Natural killer cell treated with Interleukin-12 subunit alpha and Interleukin-12 subunit beta and Interleukin-15 and Interleukin-18, amount 100 ng/mL, for 72 hours (primary cell): ENCODE measurements at regions not wholly inside any gene's neighbourhood (a gene's known extent, or its start where the extent isn't known, plus 50 kb on each side); places are given as distances from the start of the nearest gene placed in this dataset.

Experiments used
- ATAC-seq, 2 donors: fragments of 150-1000 bp; cut with Tn5 transposase in 1 of 2; sonication (Bioruptor Pico), chemical (Tn5 transposase) in 1 of 2; 2 replicates each; pipeline ENCODE4 v1.10.0; 2021
- DNase-seq: peaks from one replicate; pipeline ENCODE4 v3.0.0; 2022; ENCODE audit warnings: low spot score
- H3K27ac Mint-ChIP-seq, 2 donors: 1 replicate in 1 of 2; 2 replicates in 1 of 2; pipeline ENCODE4 v1.8.0; 2022; ENCODE audit warnings: mixed read lengths in 2 of 2, mild to moderate bottlenecking in 1 of 2, moderate library complexity in 1 of 2
- H3K27me3 Mint-ChIP-seq, 2 donors: 1 replicate in 1 of 2; 2 replicates in 1 of 2; pipeline ENCODE4 v1.8.0; 2022; ENCODE audit warnings: mixed read lengths in 2 of 2
- H3K36me3 Mint-ChIP-seq: one replicate; pipeline ENCODE4 v1.8.0; 2022; ENCODE audit warnings: mixed read lengths
- H3K4me1 Mint-ChIP-seq, 2 donors: 1 replicate in 1 of 2; 2 replicates in 1 of 2; pipeline ENCODE4 v1.8.0; 2022; ENCODE audit warnings: low read depth in 2 of 2, mixed read lengths in 2 of 2, mild to moderate bottlenecking in 1 of 2
- H3K4me3 Mint-ChIP-seq: one replicate; pipeline ENCODE4 v1.8.0; 2022; ENCODE audit warnings: mixed read lengths
- H3K9me3 Mint-ChIP-seq: 2 replicates; pipeline ENCODE4 v1.8.0; 2022; ENCODE audit warnings: mixed read lengths

- no peaks in the 10 kb centered on the region for H3K9me3 Mint-ChIP-seq
- DNase-seq (no peak), ATAC-seq (peak in 1 of 2 donors; percentile 65)
- H3K36me3 Mint-ChIP-seq, result peaks cover 22% of the 10 kb centered on the region
- H3K4me1 Mint-ChIP-seq, result peaks cover 29 to 30% of the 10 kb centered on the region in 2 donors
- peak overlapping the region; percentile 66 to 68 for H3K27ac Mint-ChIP-seq
- peaks cover 0 to 16% of the 10 kb centered on the region in 2 donors for H3K27me3 Mint-ChIP-seq
- peak overlapping the region; percentile 79 for H3K4me3 Mint-ChIP-seq
Observed at GRCh38 chrX:42437211-42437610, 340.8 kb downstream of the PPP1R2C start.

GRCh38 chrX:42434458-42435166 is 343.4 kb downstream of the PPP1R2C start:
- Mint-ChIP-seq H3K4me1 (peaks cover 29 to 30% of the 10 kb centered on the region in 2 donors), H3K27me3 (peaks cover 0 to 19% of the 10 kb centered on the region in 2 donors), H3K4me3 (no peak overlapping the region), H3K27ac (no peak overlapping the region), H3K36me3 (peaks cover 22% of the 10 kb centered on the region), H3K9me3 (no peaks in the 10 kb centered on the region)
- ATAC-seq, result no peak
- no peak for DNase-seq

GRCh38 chrX:42432552-42432951 is 345.4 kb downstream of the PPP1R2C start:
- DNase-seq (no peak), ATAC-seq (no peak)
- H3K27me3 Mint-ChIP-seq, result peaks cover 0 to 18% of the 10 kb centered on the region in 2 donors
- no peak overlapping the region for H3K4me3 Mint-ChIP-seq
- H3K27ac Mint-ChIP-seq, result no peak overlapping the region
- peaks cover 17 to 20% of the 10 kb centered on the region in 2 donors for H3K4me1 Mint-ChIP-seq
- no peaks in the 10 kb centered on the region for H3K9me3 Mint-ChIP-seq
- peaks cover 11% of the 10 kb centered on the region for H3K36me3 Mint-ChIP-seq

GRCh38 chrX:42422961-42423360 is 355.0 kb downstream of the PPP1R2C start:
- H3K4me1 Mint-ChIP-seq, result no peaks in the 10 kb centered on the region
- H3K4me3 Mint-ChIP-seq, result no peak overlapping the region
- H3K9me3 Mint-ChIP-seq, result no peaks in the 10 kb centered on the region
- H3K36me3 Mint-ChIP-seq, result no peaks in the 10 kb centered on the region
- H3K27ac Mint-ChIP-seq, result no peak overlapping the region
- no peak for DNase-seq
- peaks cover 0 to 7% of the 10 kb centered on the region in 2 donors for H3K27me3 Mint-ChIP-seq
- no peak for ATAC-seq

GRCh38 chrX:42420426-42420825 is 357.5 kb downstream of the PPP1R2C start:
- H3K27me3 Mint-ChIP-seq, result peaks cover 0 to 10% of the 10 kb centered on the region in 2 donors
- no peak overlapping the region for H3K27ac Mint-ChIP-seq
- no peaks in the 10 kb centered on the region for H3K9me3 Mint-ChIP-seq
- H3K36me3 Mint-ChIP-seq, result no peaks in the 10 kb centered on the region
- no peak for DNase-seq
- H3K4me1 Mint-ChIP-seq, result no peaks in the 10 kb centered on the region
- no peak for ATAC-seq
- no peak overlapping the region for H3K4me3 Mint-ChIP-seq

GRCh38 chrX:42415636-42416035 is 362.3 kb downstream of the PPP1R2C start:
- H3K36me3 Mint-ChIP-seq, result peaks cover 13% of the 10 kb centered on the region
- DNase-seq (no peak), ATAC-seq (no peak)
- peaks cover 4% of the 10 kb centered on the region for H3K9me3 Mint-ChIP-seq
- H3K27me3 Mint-ChIP-seq, result peaks cover 0 to 10% of the 10 kb centered on the region in 2 donors
- no peak overlapping the region for H3K27ac Mint-ChIP-seq
- peaks cover 0 to 8% of the 10 kb centered on the region in 2 donors for H3K4me1 Mint-ChIP-seq
- H3K4me3 Mint-ChIP-seq, result no peak overlapping the region

GRCh38 chrX:42414057-42414456 is 363.9 kb downstream of the PPP1R2C start:
- H3K27ac Mint-ChIP-seq, result no peak overlapping the region
- no peak overlapping the region for H3K4me3 Mint-ChIP-seq
- H3K27me3 Mint-ChIP-seq, result peaks cover 0 to 6% of the 10 kb centered on the region in 2 donors
- peaks cover 4% of the 10 kb centered on the region for H3K9me3 Mint-ChIP-seq
- H3K4me1 Mint-ChIP-seq, result peaks cover 0 to 18% of the 10 kb centered on the region in 2 donors
- H3K36me3 Mint-ChIP-seq, result peaks cover 13% of the 10 kb centered on the region
- ATAC-seq, result no peak
- DNase-seq, result no peak

- DNase-seq (no peak), ATAC-seq (peak; percentile 64 to 67)
- Mint-ChIP-seq H3K36me3 (peaks cover 8% of the 10 kb centered on the region), H3K9me3 (no peaks in the 10 kb centered on the region), H3K4me3 (peak overlapping the region; percentile 80), H3K4me1 (peaks cover 22 to 37% of the 10 kb centered on the region in 2 donors), H3K27me3 (peaks cover 0 to 8% of the 10 kb centered on the region in 2 donors), H3K27ac (peak overlapping the region; percentile 79 to 80)
Observed at GRCh38 chrX:42399632-42400024, 378.3 kb downstream of the PPP1R2C start.

GRCh38 chrX:42398967-42399631 is 378.9 kb downstream of the PPP1R2C start:
- peaks cover 22 to 37% of the 10 kb centered on the region in 2 donors for H3K4me1 Mint-ChIP-seq
- H3K9me3 Mint-ChIP-seq, result no peaks in the 10 kb centered on the region
- peaks cover 0 to 6% of the 10 kb centered on the region in 2 donors for H3K27me3 Mint-ChIP-seq
- peak overlapping the region; percentile 79 to 80 for H3K27ac Mint-ChIP-seq
- no peak for DNase-seq
- H3K4me3 Mint-ChIP-seq, result peak overlapping the region; percentile 80
- ATAC-seq, result peak; percentile 66 to 77
- peaks cover 5% of the 10 kb centered on the region for H3K36me3 Mint-ChIP-seq

GRCh38 chrX:42396136-42396535 is 381.8 kb downstream of the PPP1R2C start:
- peaks cover 21 to 32% of the 10 kb centered on the region in 2 donors for H3K4me1 Mint-ChIP-seq
- DNase-seq, result no peak
- no peak overlapping the region for H3K27ac Mint-ChIP-seq
- ATAC-seq, result no peak
- peaks cover 5% of the 10 kb centered on the region for H3K36me3 Mint-ChIP-seq
- no peaks in the 10 kb centered on the region for H3K9me3 Mint-ChIP-seq
- peaks cover 0 to 5% of the 10 kb centered on the region in 2 donors for H3K27me3 Mint-ChIP-seq
- H3K4me3 Mint-ChIP-seq, result no peak overlapping the region

GRCh38 chrX:42392846-42393245 is 385.1 kb downstream of the PPP1R2C start:
- no peak for DNase-seq
- no peak overlapping the region for H3K4me3 Mint-ChIP-seq
- no peaks in the 10 kb centered on the region for H3K9me3 Mint-ChIP-seq
- peaks cover 0 to 5% of the 10 kb centered on the region in 2 donors for H3K4me1 Mint-ChIP-seq
- H3K36me3 Mint-ChIP-seq, result peaks cover 5% of the 10 kb centered on the region
- ATAC-seq, result no peak
- H3K27ac Mint-ChIP-seq, result no peak overlapping the region
- peaks cover 0 to 7% of the 10 kb centered on the region in 2 donors for H3K27me3 Mint-ChIP-seq

- Mint-ChIP-seq H3K27me3 (peaks cover 0 to 21% of the 10 kb centered on the region in 2 donors), H3K4me3 (no peak overlapping the region), H3K36me3 (no peaks in the 10 kb centered on the region), H3K4me1 (peaks cover 9 to 11% of the 10 kb centered on the region in 2 donors), H3K9me3 (no peaks in the 10 kb centered on the region), H3K27ac (no peak overlapping the region)
- DNase-seq (no peak), ATAC-seq (no peak)
Observed at GRCh38 chrX:42386681-42387080, 391.3 kb downstream of the PPP1R2C start.

- H3K27ac Mint-ChIP-seq, result no peak overlapping the region
- H3K27me3 Mint-ChIP-seq, result peaks cover 0 to 18% of the 10 kb centered on the region in 2 donors
- ATAC-seq, result no peak
- H3K9me3 Mint-ChIP-seq, result no peaks in the 10 kb centered on the region
- no peak overlapping the region for H3K4me3 Mint-ChIP-seq
- DNase-seq, result no peak
- H3K4me1 Mint-ChIP-seq, result peaks cover 9 to 11% of the 10 kb centered on the region in 2 donors
- no peaks in the 10 kb centered on the region for H3K36me3 Mint-ChIP-seq
Observed at GRCh38 chrX:42385730-42386129, 392.2 kb downstream of the PPP1R2C start.

- ATAC-seq (no peak), DNase-seq (no peak)
- Mint-ChIP-seq H3K4me1 (peaks cover 9 to 11% of the 10 kb centered on the region in 2 donors), H3K27me3 (peaks cover 0 to 17% of the 10 kb centered on the region in 2 donors), H3K27ac (no peak overlapping the region), H3K36me3 (no peaks in the 10 kb centered on the region), H3K9me3 (no peaks in the 10 kb centered on the region), H3K4me3 (no peak overlapping the region)
Observed at GRCh38 chrX:42384956-42385355, 393.0 kb downstream of the PPP1R2C start.
